ENCODE measurements at regions not wholly inside any gene's neighbourhood (a gene's known extent, or its start where the extent isn't known, plus 50 kb on each side); places are given as distances from the start of the nearest gene placed in this dataset.
"Not testable (repeated sequence)": the region's sequence is repeated elsewhere in the genome, so short reads cannot be mapped to it uniquely, and the experiment has no call there.

DNA sequence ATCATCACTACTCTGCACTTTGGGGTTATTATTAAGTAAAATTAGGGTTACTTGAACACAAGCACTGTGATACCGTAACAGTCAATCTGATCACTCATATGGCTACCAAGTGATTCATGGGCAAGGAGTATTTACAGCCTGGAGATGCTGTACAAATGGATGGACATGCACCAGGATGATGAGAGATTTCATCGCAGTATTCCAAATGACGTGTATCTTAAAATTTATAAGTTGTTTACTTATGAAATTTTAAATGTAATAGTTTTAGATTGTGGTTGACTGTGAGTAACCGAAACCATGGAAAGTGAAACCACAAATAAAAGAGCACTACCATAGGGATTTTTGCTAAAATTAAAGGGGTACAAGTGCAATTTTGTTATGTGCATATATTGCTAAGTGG lies 462.2 kb upstream of the PTGER4 start:
- H3K27ac ChIP-seq = no peak overlapping the region
- TF ChIP-seq, protein P1, sequence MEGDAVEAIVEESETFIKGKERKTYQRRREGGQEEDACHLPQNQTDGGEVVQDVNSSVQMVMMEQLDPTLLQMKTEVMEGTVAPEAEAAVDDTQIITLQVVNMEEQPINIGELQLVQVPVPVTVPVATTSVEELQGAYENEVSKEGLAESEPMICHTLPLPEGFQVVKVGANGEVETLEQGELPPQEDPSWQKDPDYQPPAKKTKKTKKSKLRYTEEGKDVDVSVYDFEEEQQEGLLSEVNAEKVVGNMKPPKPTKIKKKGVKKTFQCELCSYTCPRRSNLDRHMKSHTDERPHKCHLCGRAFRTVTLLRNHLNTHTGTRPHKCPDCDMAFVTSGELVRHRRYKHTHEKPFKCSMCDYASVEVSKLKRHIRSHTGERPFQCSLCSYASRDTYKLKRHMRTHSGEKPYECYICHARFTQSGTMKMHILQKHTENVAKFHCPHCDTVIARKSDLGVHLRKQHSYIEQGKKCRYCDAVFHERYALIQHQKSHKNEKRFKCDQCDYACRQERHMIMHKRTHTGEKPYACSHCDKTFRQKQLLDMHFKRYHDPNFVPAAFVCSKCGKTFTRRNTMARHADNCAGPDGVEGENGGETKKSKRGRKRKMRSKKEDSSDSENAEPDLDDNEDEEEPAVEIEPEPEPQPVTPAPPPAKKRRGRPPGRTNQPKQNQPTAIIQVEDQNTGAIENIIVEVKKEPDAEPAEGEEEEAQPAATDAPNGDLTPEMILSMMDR (conservative IDR thresholded peaks at IDR 0.05; ENCODE audit: low read depth) = no peak
- ChIA-PET POLR2A (ENCODE audit: low non-redundant PET) (no interaction called here), CTCF (no interaction called here)
- no peak for DNase-seq (ENCODE audit: low spot score)

DNA sequence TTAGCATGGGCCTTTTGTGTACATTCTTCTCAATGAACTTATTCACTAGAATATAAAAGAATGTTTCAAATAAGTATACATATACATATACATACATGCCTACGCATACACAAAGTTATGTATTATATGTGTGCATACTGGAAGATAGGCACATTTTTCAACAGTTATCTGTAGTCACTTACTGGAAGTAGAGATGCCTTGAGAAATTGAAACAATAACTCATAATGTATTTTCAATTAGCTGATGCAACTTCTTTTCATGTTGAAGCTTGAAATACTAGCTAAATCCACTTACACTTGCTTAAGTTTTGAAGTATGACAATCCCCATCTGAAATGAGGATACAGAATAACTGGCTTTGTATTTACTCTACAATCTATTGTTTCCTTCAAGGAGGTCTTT lies 469.0 kb upstream of the PTGER4 start:
- TF ChIP-seq, protein P1 (conservative IDR thresholded peaks at IDR 0.05; ENCODE audit: low read depth) = no peak
- H3K27ac ChIP-seq = no peak overlapping the region
- ChIA-PET CTCF (no interaction called here), POLR2A (ENCODE audit: low non-redundant PET) (no interaction called here)
- no peak for DNase-seq (ENCODE audit: low spot score)

DNA sequence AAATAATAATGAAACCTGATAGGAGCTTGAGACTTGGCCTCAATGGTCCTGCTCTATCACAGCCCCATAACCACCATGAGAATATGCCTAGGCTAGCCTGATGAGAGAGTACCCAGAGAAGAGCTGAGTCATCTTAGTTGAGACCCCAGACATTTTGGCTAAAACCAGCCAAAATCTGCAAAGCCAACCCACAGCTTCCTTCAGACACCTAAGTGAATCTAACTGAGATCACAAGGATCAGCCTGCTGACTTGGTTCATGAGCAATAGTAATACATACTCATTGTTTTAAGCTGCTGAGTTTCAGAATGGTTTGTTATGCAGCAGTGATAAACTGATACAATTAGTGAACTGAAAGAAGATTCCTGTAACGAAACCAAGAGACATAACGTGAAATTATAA lies 473.7 kb upstream of the PTGER4 start:
- H3K27ac ChIP-seq = no peak overlapping the region
- ChIA-PET CTCF (no interaction called here), POLR2A (ENCODE audit: low non-redundant PET) (no interaction called here)
- TF ChIP-seq, protein P1 (conservative IDR thresholded peaks at IDR 0.05; ENCODE audit: low read depth) = no peak
- no peak for DNase-seq (ENCODE audit: low spot score)

DNA sequence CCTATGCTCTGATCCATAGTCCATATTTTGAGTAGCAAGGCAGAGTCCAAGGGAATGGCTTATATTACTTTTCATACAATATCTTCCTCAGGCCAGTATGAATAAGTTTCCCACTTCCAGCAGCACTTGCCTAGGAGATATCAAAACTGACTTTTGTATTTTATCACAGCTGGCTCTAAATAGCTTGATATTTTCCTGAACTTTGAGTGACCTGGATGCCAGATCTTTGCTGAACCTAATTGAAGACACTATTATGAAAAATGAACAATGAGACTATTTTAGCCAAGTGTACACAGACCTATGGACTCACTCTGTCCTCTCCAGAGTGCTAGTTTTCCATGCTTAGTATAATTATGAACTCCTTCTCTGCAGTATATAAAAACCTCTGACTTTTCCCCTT lies 475.6 kb upstream of the PTGER4 start:
- CTCF ChIA-PET = interaction anchor here (0.5 kb wide), 1 partner anchor 258 kb away, joined by 3 read pairs; no protein-coding TSS in a partner anchor
- POLR2A ChIA-PET (ENCODE audit: low non-redundant PET) = no interaction called here
- no peak for DNase-seq (ENCODE audit: low spot score)
- TF ChIP-seq, protein P1 (conservative IDR thresholded peaks at IDR 0.05; ENCODE audit: low read depth) = no peak
- H3K27ac ChIP-seq = no peak overlapping the region

DNA sequence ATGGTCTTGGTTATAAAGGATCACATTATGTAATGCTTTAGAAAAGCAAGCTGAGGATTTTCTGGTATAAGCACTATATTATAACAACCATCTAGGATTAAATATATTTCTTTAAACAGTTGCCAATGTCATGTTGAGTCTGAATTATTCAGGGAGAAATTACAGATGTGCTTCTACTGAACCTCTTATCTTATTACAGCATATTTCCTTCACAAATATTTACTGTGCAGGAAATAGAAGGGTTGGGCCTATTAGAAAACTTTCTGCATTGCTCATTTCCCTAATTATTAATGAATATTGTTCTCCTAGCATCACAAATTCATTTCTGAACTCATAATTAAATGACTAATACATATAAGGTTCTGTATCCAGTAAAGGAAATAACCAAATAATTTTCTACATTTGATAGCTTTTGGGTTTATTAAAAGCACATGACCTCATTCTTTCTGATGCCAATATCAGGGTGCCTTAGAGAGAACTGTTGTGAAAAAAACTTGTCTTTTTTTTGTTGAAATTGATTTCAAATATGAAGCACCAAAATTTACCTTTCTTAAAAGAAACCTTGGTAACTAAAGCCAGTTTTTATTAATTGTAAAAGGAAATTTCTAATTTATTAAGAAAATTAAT lies 476.8 kb upstream of the PTGER4 start:
- no peak for DNase-seq (ENCODE audit: low spot score)
- TF ChIP-seq, protein P1 (conservative IDR thresholded peaks at IDR 0.05; ENCODE audit: low read depth) = no peak
- ChIA-PET CTCF (interaction anchor here (0.5 kb wide), 1 partner anchor 89 kb away, joined by 3 read pairs; no protein-coding TSS in a partner anchor), POLR2A (ENCODE audit: low non-redundant PET) (no interaction called here)
- no peak overlapping the region for H3K27ac ChIP-seq

DNA sequence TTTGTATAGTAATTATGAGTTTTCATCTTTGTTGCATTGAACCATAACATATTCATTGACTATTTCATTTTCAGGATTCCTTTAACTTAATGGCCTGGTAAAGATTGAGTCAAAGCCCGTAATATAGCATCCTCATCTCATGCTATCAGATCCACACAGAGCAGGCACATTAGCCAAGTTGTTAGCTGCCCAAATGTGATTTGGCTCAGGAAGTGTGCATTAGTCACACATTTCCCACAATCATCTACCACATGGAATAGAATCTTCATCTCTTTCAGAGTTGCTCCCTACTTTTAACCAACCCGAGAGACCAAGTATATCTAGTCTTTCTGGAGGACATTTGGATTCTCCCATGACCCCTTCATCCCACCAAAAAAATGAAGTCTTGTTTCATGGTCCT lies 481.0 kb upstream of the PTGER4 start:
- TF ChIP-seq, protein P1 (conservative IDR thresholded peaks at IDR 0.05; ENCODE audit: low read depth) = no peak
- no peak for DNase-seq (ENCODE audit: low spot score)
- no peak overlapping the region for H3K27ac ChIP-seq
- ChIA-PET POLR2A (ENCODE audit: low non-redundant PET) (no interaction called here), CTCF (interaction anchor here (0.6 kb wide), 1 partner anchor 394 kb away, joined by 3 read pairs; no protein-coding TSS in a partner anchor)

DNA sequence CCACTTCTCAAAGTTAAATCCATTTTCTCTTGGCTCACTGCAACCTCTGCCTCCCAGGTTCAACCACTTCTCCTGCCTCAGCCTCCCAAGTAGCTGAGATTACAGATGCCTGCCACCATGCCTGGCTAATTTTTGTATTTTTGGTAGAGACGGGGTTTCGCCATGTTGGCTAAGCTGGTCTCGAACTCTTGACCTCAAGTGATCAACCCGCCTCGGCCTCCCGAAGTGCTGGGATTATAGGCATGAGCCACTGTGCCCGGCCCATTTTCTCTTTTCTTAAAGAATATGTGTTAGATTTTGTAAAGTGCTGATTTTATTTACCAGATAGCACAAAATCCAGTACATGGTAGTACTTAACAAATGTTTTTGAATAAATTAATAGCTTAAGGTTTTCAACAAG lies 484.1 kb upstream of the PTGER4 start:
- H3K27ac ChIP-seq = not testable (repeated sequence)

More for the DNA sequence above, 484.1 kb upstream of the PTGER4 start:
- POLR2A ChIA-PET (ENCODE audit: low non-redundant PET); DNase-seq (ENCODE audit: low spot score): not testable (repeated sequence)
- CTCF ChIA-PET = interaction anchor here (1.0 kb wide), 1 partner anchor 374 kb away, joined by 3 read pairs; no protein-coding TSS in a partner anchor
